ENCODE measurements at regions not wholly inside any gene's neighbourhood (a gene's known extent, or its start where the extent isn't known, plus 50 kb on each side); places are given as distances from the start of the nearest gene placed in this dataset.

DNA sequence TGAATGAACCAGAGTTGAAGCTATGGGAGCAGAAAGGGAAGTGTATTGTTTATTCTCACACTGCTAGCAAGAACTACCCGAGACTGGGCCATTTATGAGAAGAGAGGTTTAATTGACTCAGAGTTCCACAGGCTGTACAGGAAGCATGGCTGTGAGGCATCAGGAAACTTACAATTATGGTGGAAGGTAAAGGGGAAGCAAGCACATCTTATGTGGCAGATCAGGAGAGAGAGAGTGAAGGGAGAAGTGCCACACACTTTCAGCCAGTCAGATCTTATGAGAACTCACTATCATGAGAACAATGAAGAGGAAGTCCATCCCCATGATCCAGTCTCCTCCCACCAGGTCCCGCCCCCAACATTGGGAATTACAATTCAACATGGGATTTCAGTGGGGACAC, 383.2 kb upstream of the SLC14A2 start:
- TF ChIP-seq, protein P1, sequence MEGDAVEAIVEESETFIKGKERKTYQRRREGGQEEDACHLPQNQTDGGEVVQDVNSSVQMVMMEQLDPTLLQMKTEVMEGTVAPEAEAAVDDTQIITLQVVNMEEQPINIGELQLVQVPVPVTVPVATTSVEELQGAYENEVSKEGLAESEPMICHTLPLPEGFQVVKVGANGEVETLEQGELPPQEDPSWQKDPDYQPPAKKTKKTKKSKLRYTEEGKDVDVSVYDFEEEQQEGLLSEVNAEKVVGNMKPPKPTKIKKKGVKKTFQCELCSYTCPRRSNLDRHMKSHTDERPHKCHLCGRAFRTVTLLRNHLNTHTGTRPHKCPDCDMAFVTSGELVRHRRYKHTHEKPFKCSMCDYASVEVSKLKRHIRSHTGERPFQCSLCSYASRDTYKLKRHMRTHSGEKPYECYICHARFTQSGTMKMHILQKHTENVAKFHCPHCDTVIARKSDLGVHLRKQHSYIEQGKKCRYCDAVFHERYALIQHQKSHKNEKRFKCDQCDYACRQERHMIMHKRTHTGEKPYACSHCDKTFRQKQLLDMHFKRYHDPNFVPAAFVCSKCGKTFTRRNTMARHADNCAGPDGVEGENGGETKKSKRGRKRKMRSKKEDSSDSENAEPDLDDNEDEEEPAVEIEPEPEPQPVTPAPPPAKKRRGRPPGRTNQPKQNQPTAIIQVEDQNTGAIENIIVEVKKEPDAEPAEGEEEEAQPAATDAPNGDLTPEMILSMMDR (IDR thresholded peaks at IDR 0.05; ENCODE audit: insufficient read depth, low read depth, low read length): no peak
- TF ChIP-seq EZH2 (IDR thresholded peaks at IDR 0.05; ENCODE audit: insufficient read depth, low read length): no peak

Measured in astrocyte (in vitro differentiated cells and primary cell).